HepG2 (cell line): ENCODE measurements at regions not wholly inside any gene's neighbourhood (a gene's known extent, or its start where the extent isn't known, plus 50 kb on each side); places are given as distances from the start of the nearest gene placed in this dataset.

Source experiments
- BORCS8-MEF2B ChIP-seq: sonication (generic); formaldehyde crosslinking; IDR thresholded peaks from 2 replicates; pipeline ENCODE4 v1.8.0; 2022; ENCODE audit warnings: mild to moderate bottlenecking, missing genetic modification reagents
- GZF1 ChIP-seq: sonication (generic); formaldehyde crosslinking; IDR thresholded peaks from 2 replicates; pipeline ENCODE4 v1.5.1; 2020; ENCODE audit warnings: mild to moderate bottlenecking, missing genetic modification reagents
- KDM2A ChIP-seq: sonication (generic); formaldehyde crosslinking; IDR thresholded peaks from 2 replicates; pipeline ENCODE4 v1.4.0; 2020; ENCODE audit warnings: low read depth, missing genetic modification reagents, borderline replicate concordance

DNA sequence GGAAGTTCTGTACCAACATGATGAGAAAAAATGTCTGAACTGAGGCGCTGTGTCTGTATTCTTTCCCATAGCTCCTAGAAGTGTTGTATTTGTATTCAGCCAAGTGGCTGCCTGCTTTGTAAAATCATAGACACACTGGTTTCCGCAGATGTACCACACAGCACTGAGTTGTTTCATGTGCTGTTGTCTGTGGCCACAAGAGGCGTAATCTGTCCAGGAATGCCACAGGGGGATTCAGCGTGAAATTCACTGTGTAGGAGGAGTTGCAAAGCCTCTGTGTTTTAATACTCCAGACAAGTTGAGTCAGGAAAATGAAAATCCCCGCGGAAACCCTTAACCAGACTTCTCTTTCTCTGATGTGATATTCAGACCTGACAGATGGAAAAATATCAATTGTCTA, 462.2 kb downstream of the NSUN3 start:
- TF ChIP-seq GZF1 (no peak), KDM2A (CRISPR knock-in tag) (no peak), BORCS8-MEF2B (CRISPR knock-in tag) (no peak)
